SU-DHL-6 (cell line): ENCODE measurements at regions not wholly inside any gene's neighbourhood (a gene's known extent, or its start where the extent isn't known, plus 50 kb on each side); places are given as distances from the start of the nearest gene placed in this dataset.

Source experiments
- H2AFZ ChIP-seq: fragments of 200-600 bp; sonication (generic); 2 replicates; pipeline ENCODE4 v1.6.1; 2014; ENCODE audit warnings: low read depth, mild to moderate bottlenecking, moderate library complexity, mixed read lengths, antibody characterized with exemption, low read length; ENCODE audit not compliant: severe bottlenecking
- H3F3A ChIP-seq: fragments of 200-600 bp; shearing (Covaris generic); 2 replicates; pipeline ENCODE4 v1.6.0; 2016; ENCODE audit warnings: antibody characterized with exemption, mild to moderate bottlenecking; ENCODE audit not compliant: insufficient read depth
- H3K27ac ChIP-seq: fragments of 200-600 bp; sonication (generic); 2 replicates; pipeline ENCODE4 v1.5.1; 2016; ENCODE audit warnings: low read depth, mild to moderate bottlenecking, low read length, moderate library complexity, mixed read lengths
- H3K27me3 ChIP-seq: fragments of 200-600 bp; sonication (generic), shearing (Covaris generic); 2 replicates; pipeline ENCODE4 v1.6.0; 2014; ENCODE audit warnings: mild to moderate bottlenecking, low read length
- H3K36me3 ChIP-seq: fragments of 200-600 bp; sonication (generic); 2 replicates; pipeline ENCODE4 v1.6.1; 2014; ENCODE audit warnings: mild to moderate bottlenecking, low read length, mixed read lengths
- H3K4me2 ChIP-seq: fragments of 300-600, 200-600 bp; shearing (Covaris generic), sonication (generic); 2 replicates; pipeline ENCODE4 v1.6.0; 2014; ENCODE audit warnings: low read length, low read depth, mild to moderate bottlenecking; ENCODE audit not compliant: poor library complexity, severe bottlenecking
- H3K4me3 ChIP-seq: fragments of 200-600 bp; sonication (generic); 2 replicates; pipeline ENCODE4 v1.5.1; 2014; ENCODE audit warnings: antibody characterized with exemption, low read length, mild to moderate bottlenecking, mixed read lengths; ENCODE audit not compliant: insufficient read depth, poor library complexity, severe bottlenecking
- H3K79me2 ChIP-seq: fragments of 200-600 bp; sonication (generic); 2 replicates; pipeline ENCODE4 v1.6.1; 2014; ENCODE audit warnings: mild to moderate bottlenecking, low read length, moderate library complexity; ENCODE audit not compliant: insufficient read depth
- H3K9ac ChIP-seq: fragments of 200-600 bp; sonication (generic); 2 replicates; pipeline ENCODE4 v1.7.0; 2014; ENCODE audit warnings: mild to moderate bottlenecking, low read length
- H3K9me2 ChIP-seq: fragments of 200-600 bp; sonication (generic); replicated peaks from 2 replicates; pipeline ENCODE4 v1.6.1; 2014; ENCODE audit warnings: low read length; ENCODE audit not compliant: insufficient read depth
- H3K9me3 ChIP-seq: fragments of 200-600 bp; sonication (generic); 2 replicates; pipeline ENCODE4 v1.6.1; 2014; ENCODE audit warnings: low read length, mixed read lengths; ENCODE audit not compliant: insufficient read depth
- H4K20me1 ChIP-seq: fragments of 200-600 bp; sonication (generic); 2 replicates; pipeline ENCODE4 v1.6.1; 2014; ENCODE audit warnings: low read depth, mild to moderate bottlenecking, antibody characterized with exemption, low read length, moderate library complexity, mixed read lengths
- CTCF ChIP-seq: fragments of 200-600 bp; sonication (generic); IDR thresholded peaks from one replicate; pipeline ENCODE4 v1.5.1; 2017; ENCODE audit warnings: antibody characterized with exemption, mild to moderate bottlenecking, low read length, moderate library complexity; ENCODE audit not compliant: insufficient read depth, poor library complexity, severe bottlenecking
- EZH2phosphoT487 ChIP-seq: fragments of 200-600 bp; sonication (generic), shearing (Covaris generic); conservative IDR thresholded peaks from 2 replicates; pipeline ENCODE4 v1.6.1; 2018; ENCODE audit warnings: mild to moderate bottlenecking, antibody characterized with exemption, low read length, moderate library complexity, mixed read lengths

GRCh38 chr3:111311709-111312235 lies 230.2 kb upstream of the CD96 start:
- H3K9ac ChIP-seq, result no peak overlapping the region

GRCh38 chr3:111314181-111314873 lies 227.7 kb upstream of the CD96 start:
- no peak overlapping the region for H3K9ac ChIP-seq
- no peaks in the 10 kb centered on the region for H3K9me3 ChIP-seq
- no peak overlapping the region for H3K27ac ChIP-seq
- H3K4me3 ChIP-seq, result no peak overlapping the region
- no peaks in the 10 kb centered on the region for H4K20me1 ChIP-seq
- no peaks in the 10 kb centered on the region for H3K9me2 ChIP-seq
- H3F3A ChIP-seq, result no peaks in the 10 kb centered on the region
- TF ChIP-seq EZH2phosphoT487 (no peak), CTCF (no peak)
- no peaks in the 10 kb centered on the region for H3K27me3 ChIP-seq
- no peak overlapping the region for H3K4me2 ChIP-seq
- no peaks in the 10 kb centered on the region for H3K36me3 ChIP-seq
- H2AFZ ChIP-seq, result no peak overlapping the region
- no peaks in the 10 kb centered on the region for H3K79me2 ChIP-seq

More at GRCh38 chr3:111311709-111312235, 230.2 kb upstream of the CD96 start:
- Histone ChIP-seq H3K9me3 (no peaks in the 10 kb centered on the region), H3K4me3 (no peak overlapping the region), H3K79me2 (no peaks in the 10 kb centered on the region), H3K9me2 (no peaks in the 10 kb centered on the region), H4K20me1 (no peaks in the 10 kb centered on the region), H2AFZ (no peak overlapping the region), H3K27me3 (no peaks in the 10 kb centered on the region), H3K4me2 (no peak overlapping the region), H3K36me3 (no peaks in the 10 kb centered on the region), H3F3A (no peaks in the 10 kb centered on the region), H3K27ac (no peak overlapping the region)
- TF ChIP-seq EZH2phosphoT487, result no peak
- TF ChIP-seq CTCF, result no peak

GRCh38 chr3:111314898-111315297 lies 227.1 kb upstream of the CD96 start:
- H3K4me2 ChIP-seq, result no peak overlapping the region
- H3K4me3 ChIP-seq, result no peak overlapping the region
- no peaks in the 10 kb centered on the region for H3K9me2 ChIP-seq
- H3K27ac ChIP-seq, result no peak overlapping the region
- H3K9ac ChIP-seq, result no peak overlapping the region
- no peak overlapping the region for H2AFZ ChIP-seq
- no peaks in the 10 kb centered on the region for H3K36me3 ChIP-seq
- H3K27me3 ChIP-seq, result no peaks in the 10 kb centered on the region
- H4K20me1 ChIP-seq, result no peaks in the 10 kb centered on the region
- H3K79me2 ChIP-seq, result no peaks in the 10 kb centered on the region
- H3F3A ChIP-seq, result no peaks in the 10 kb centered on the region
- TF ChIP-seq CTCF (no peak), EZH2phosphoT487 (no peak)
- no peaks in the 10 kb centered on the region for H3K9me3 ChIP-seq
